ENCODE measurements at regions not wholly inside any gene's neighbourhood (a gene's known extent, or its start where the extent isn't known, plus 50 kb on each side); places are given as distances from the start of the nearest gene placed in this dataset.

GRCh38 chr1:199079994-199080393 lies 441.2 kb downstream of the PTPRC start:
- TF ChIP-seq, protein P1, sequence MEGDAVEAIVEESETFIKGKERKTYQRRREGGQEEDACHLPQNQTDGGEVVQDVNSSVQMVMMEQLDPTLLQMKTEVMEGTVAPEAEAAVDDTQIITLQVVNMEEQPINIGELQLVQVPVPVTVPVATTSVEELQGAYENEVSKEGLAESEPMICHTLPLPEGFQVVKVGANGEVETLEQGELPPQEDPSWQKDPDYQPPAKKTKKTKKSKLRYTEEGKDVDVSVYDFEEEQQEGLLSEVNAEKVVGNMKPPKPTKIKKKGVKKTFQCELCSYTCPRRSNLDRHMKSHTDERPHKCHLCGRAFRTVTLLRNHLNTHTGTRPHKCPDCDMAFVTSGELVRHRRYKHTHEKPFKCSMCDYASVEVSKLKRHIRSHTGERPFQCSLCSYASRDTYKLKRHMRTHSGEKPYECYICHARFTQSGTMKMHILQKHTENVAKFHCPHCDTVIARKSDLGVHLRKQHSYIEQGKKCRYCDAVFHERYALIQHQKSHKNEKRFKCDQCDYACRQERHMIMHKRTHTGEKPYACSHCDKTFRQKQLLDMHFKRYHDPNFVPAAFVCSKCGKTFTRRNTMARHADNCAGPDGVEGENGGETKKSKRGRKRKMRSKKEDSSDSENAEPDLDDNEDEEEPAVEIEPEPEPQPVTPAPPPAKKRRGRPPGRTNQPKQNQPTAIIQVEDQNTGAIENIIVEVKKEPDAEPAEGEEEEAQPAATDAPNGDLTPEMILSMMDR (conservative IDR thresholded peaks at IDR 0.05; ENCODE audit: low read depth, low read length) = no peak
- no peak overlapping the region for H3K4me3 ChIP-seq (ENCODE audit: low read depth, low read length)
- no peak for DNase-seq (ENCODE audit: low read depth)

DNA sequence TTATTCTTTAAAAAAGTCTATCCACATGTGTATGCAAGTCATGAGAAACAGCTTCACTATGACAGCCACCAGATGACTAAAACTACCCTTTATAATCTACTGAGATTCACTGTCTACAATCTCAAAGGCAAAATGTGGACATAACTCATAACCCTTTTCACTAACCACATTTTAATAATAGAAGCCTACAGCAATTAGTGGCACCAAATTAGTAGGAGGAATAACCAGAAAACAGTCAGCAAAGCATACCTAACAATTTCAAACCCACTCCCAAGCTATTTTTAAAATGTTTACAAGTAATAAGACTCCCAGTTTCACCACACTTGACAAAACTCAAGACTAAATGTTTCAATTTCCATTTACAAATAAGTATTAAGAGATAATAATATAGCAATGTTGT lies 442.9 kb downstream of the PTPRC start:
- H3K4me3 ChIP-seq (ENCODE audit: low read depth, low read length) = no peak overlapping the region
- TF ChIP-seq, protein P1 (conservative IDR thresholded peaks at IDR 0.05; ENCODE audit: low read depth, low read length) = no peak
- DNase-seq (ENCODE audit: low read depth) = no peak

DNA sequence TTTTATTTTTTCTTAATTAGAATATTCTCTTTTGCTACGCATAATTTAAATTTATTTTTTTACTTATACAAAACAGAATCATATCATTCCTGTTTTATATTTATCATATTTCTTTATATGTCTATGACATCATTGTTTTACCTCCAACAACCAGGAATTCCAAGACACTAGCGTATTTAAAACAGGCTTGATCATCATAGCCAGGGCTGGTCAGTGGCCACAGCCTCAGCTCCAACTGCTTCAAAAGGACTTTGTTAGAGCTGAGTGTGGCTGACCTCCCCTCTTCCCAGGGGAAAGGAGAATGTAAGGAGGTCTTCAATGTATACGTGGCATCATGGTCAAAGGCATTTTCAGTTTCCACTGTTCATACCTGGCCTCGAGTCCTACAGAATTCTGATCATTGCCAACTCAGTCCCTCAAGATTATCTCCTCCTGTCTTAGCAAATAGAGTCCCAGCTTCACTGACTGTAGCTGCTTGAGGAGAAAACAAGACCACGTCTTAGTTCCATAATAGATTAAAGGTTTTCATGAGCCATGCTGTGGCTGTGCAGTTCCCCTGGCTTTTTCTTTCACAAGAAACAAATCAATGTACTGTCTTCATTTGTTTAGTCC lies 444.0 kb downstream of the PTPRC start:
- TF ChIP-seq, protein P1 (conservative IDR thresholded peaks at IDR 0.05; ENCODE audit: low read depth, low read length) = no peak
- DNase-seq (ENCODE audit: low read depth) = no peak
- H3K4me3 ChIP-seq (ENCODE audit: low read depth, low read length) = no peak overlapping the region

- TF ChIP-seq, protein P1 (conservative IDR thresholded peaks at IDR 0.05; ENCODE audit: low read depth, low read length) = no peak
- DNase-seq (ENCODE audit: low read depth) = no peak
- no peak overlapping the region for H3K4me3 ChIP-seq (ENCODE audit: low read depth, low read length)
Observed at GRCh38 chr1:199083680-199084079, 444.8 kb downstream of the PTPRC start.

- no peak for DNase-seq (ENCODE audit: low read depth)
- H3K4me3 ChIP-seq (ENCODE audit: low read depth, low read length) = no peak overlapping the region
- TF ChIP-seq, protein P1 (conservative IDR thresholded peaks at IDR 0.05; ENCODE audit: low read depth, low read length) = no peak
Observed at GRCh38 chr1:199084293-199084692, 445.5 kb downstream of the PTPRC start.

DNA sequence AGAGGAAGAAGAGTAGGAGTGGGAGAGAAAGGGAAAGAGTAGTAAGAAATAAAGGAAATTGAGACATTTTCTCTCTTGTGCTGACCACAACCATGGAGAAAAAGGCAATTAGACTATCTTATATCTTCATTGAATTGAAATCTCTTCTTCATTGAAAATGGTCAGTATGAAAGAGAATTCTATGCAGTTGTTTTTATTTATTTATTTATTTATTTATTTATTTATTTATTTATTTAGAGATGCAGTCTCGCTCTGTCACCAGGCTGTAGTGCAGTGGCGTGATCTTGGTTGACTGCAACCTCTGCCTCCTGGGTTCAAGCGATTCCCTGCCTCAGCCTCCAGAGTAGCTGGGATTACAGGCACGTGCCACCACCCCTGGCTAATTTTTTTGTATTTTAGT lies 447.1 kb downstream of the PTPRC start:
- no peak overlapping the region for H3K4me3 ChIP-seq (ENCODE audit: low read depth, low read length)
- TF ChIP-seq, protein P1 (conservative IDR thresholded peaks at IDR 0.05; ENCODE audit: low read depth, low read length) = no peak
- DNase-seq (ENCODE audit: low read depth) = no peak

GRCh38 chr1:199087144-199087543 lies 448.3 kb downstream of the PTPRC start:
- TF ChIP-seq, protein P1 (conservative IDR thresholded peaks at IDR 0.05; ENCODE audit: low read depth, low read length) = no peak
- DNase-seq (ENCODE audit: low read depth) = no peak
- H3K4me3 ChIP-seq (ENCODE audit: low read depth, low read length) = no peak overlapping the region

Data from epithelial cell of proximal tubule (primary cell).